IPS DF 6.9 (cell line): ENCODE measurements at regions not wholly inside any gene's neighbourhood (a gene's known extent, or its start where the extent isn't known, plus 50 kb on each side); places are given as distances from the start of the nearest gene placed in this dataset.

Experiments
- DNase-seq: peaks from one replicate; pipeline ENCODE4 v3.0.0-alpha.2; 2013; ENCODE audit warnings: low read depth, low spot score
- H3K27ac ChIP-seq: one replicate; pipeline ENCODE4 v1.5.1; 2013; ENCODE audit warnings: low read length, control low read depth
- H3K27me3 ChIP-seq: 2 replicates; pipeline ENCODE4 v1.6.1; 2013; ENCODE audit warnings: mild to moderate bottlenecking, low read length; ENCODE audit not compliant: control insufficient read depth, insufficient read depth
- H3K36me3 ChIP-seq: 2 replicates; pipeline ENCODE4 v1.6.1; 2013; ENCODE audit warnings: low read length; ENCODE audit not compliant: control insufficient read depth, insufficient read depth
- H3K4me1 ChIP-seq: 2 replicates; pipeline ENCODE4 v1.6.1; 2013; ENCODE audit warnings: low read length; ENCODE audit not compliant: control insufficient read depth, insufficient read depth
- H3K4me3 ChIP-seq: 2 replicates; pipeline ENCODE4 v1.5.1; 2013; ENCODE audit warnings: mild to moderate bottlenecking, low read length
- H3K9me3 ChIP-seq: 2 replicates; pipeline ENCODE4 v1.6.1; 2013; ENCODE audit warnings: low read length, inconsistent platforms; ENCODE audit not compliant: control insufficient read depth, insufficient read depth
- WGBS: extraction: QIAGEN DNeasy Blood & Tissue Kit; methylation state at CpG from one replicate; pipeline ENCODE4 v1.1.7; 2013; ENCODE audit warnings: mixed read lengths, missing lambda C conversion rate; ENCODE audit not compliant: insufficient read length, insufficient coverage; 5-methylcytosine and 5-hydroxymethylcytosine counted together

- H3K4me1 ChIP-seq: no peaks in the 10 kb centered on the region
- no peak overlapping the region for H3K27ac ChIP-seq
- no peaks in the 10 kb centered on the region for H3K27me3 ChIP-seq
- no peak for DNase-seq
- WGBS: no CpG with 5 or more reads among the region's 6 CpGs
- no peaks in the 10 kb centered on the region for H3K36me3 ChIP-seq
- H3K9me3 ChIP-seq: no peaks in the 10 kb centered on the region
- H3K4me3 ChIP-seq: no peak overlapping the region
These were observed 140.0 kb downstream of the ZNF365 start for GRCh38 chr10:62514079-62514693.

- no CpG with 5 or more reads among the region's 2 CpGs for WGBS
- Histone ChIP-seq H3K4me1 (no peaks in the 10 kb centered on the region), H3K27ac (no peak overlapping the region), H3K4me3 (no peak overlapping the region), H3K36me3 (no peaks in the 10 kb centered on the region), H3K9me3 (no peaks in the 10 kb centered on the region), H3K27me3 (no peaks in the 10 kb centered on the region)
- DNase-seq: no peak
These were observed 143.1 kb downstream of the ZNF365 start for GRCh38 chr10:62517252-62517651.

GRCh38 chr10:62527019-62527827, 153.1 kb downstream of the ZNF365 start:
- Histone ChIP-seq H3K9me3 (no peaks in the 10 kb centered on the region), H3K27ac (no peak overlapping the region), H3K4me3 (no peak overlapping the region), H3K27me3 (no peaks in the 10 kb centered on the region), H3K36me3 (no peaks in the 10 kb centered on the region), H3K4me1 (no peaks in the 10 kb centered on the region; the same call in 1 of the 2 replicates)
- no CpG with 5 or more reads among the region's 6 CpGs for WGBS
- no peak for DNase-seq

GRCh38 chr10:62528441-62528840, 154.3 kb downstream of the ZNF365 start:
- WGBS: no CpG with 5 or more reads among the region's 1 CpG
- H3K9me3 ChIP-seq: no peaks in the 10 kb centered on the region
- H3K4me3 ChIP-seq: no peak overlapping the region
- DNase-seq: no peak
- no peaks in the 10 kb centered on the region; the same call in 1 of the 2 replicates for H3K4me1 ChIP-seq
- no peaks in the 10 kb centered on the region for H3K27me3 ChIP-seq
- H3K27ac ChIP-seq: no peak overlapping the region
- no peaks in the 10 kb centered on the region for H3K36me3 ChIP-seq

DNA sequence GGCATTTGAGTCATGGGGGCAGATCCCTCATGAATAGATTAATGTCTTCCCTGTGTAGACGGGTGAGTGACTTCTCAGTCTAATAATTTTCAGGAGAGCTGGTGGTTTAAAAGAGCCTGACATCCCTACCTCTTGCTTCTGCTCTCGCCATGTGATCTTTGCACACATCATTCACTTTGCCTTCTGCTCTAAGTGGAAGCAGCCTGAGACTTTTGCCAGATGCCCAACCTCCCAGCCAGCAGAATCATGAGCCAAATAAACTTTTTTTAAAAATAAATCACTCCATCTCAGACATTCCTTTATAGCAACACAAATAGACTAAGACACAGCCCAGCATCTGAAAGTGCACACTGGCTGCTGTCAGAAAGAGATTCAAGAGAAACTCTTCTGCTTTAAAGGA, 155.2 kb downstream of the ZNF365 start:
- Histone ChIP-seq H3K4me3 (no peak overlapping the region), H3K9me3 (no peaks in the 10 kb centered on the region), H3K4me1 (no peaks in the 10 kb centered on the region; the same call in 1 of the 2 replicates), H3K36me3 (no peaks in the 10 kb centered on the region), H3K27me3 (no peaks in the 10 kb centered on the region), H3K27ac (no peak overlapping the region)
- no CpG with 5 or more reads among the region's 2 CpGs for WGBS
- no peak for DNase-seq

GRCh38 chr10:62534031-62534430, 159.9 kb downstream of the ZNF365 start:
- H3K36me3 ChIP-seq: no peaks in the 10 kb centered on the region
- no peak overlapping the region for H3K4me3 ChIP-seq
- no peaks in the 10 kb centered on the region for H3K9me3 ChIP-seq
- DNase-seq: no peak
- 0 out of 2 replicates have a peak, but pooled peaks cover 1% of the 10 kb centered on the region for H3K4me1 ChIP-seq
- no peak overlapping the region for H3K27ac ChIP-seq
- H3K27me3 ChIP-seq: no peaks in the 10 kb centered on the region
- 100% methylated on average over 1 of the region's 2 CpGs for WGBS

DNA sequence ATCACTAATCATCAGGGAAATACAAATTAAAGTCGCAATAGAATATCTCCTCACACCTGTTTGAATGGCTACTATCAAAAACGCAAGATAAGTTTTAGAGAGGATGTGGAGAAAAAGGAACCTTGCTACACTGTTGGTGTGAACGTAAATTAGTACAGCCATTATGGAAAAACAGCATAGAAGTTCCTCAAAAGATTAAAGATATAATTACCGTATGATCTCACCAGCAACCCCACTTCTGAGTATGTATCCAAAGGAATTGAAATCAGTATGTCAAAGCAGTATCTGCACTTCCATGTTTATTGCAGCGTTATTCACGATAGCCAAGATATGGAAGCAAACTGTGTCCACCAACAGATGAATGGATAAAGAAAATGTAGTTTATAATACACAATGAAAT, 164.4 kb downstream of the ZNF365 start:
- no peak overlapping the region for H3K4me3 ChIP-seq
- no peak overlapping the region for H3K27ac ChIP-seq
- no peaks in the 10 kb centered on the region for H3K27me3 ChIP-seq
- no CpG with 5 or more reads among the region's 6 CpGs for WGBS
- H3K36me3 ChIP-seq: no peaks in the 10 kb centered on the region
- no peak for DNase-seq
- H3K9me3 ChIP-seq: no peaks in the 10 kb centered on the region
- H3K4me1 ChIP-seq: 0 out of 2 replicates have a peak, but pooled peaks cover 1% of the 10 kb centered on the region

- no peak for DNase-seq
- H3K9me3 ChIP-seq: no peaks in the 10 kb centered on the region
- H3K27me3 ChIP-seq: no peaks in the 10 kb centered on the region
- no peak overlapping the region for H3K27ac ChIP-seq
- H3K4me3 ChIP-seq: no peak overlapping the region
- WGBS: no CpG with 5 or more reads among the region's 3 CpGs
- H3K36me3 ChIP-seq: no peaks in the 10 kb centered on the region
- H3K4me1 ChIP-seq: 0 out of 2 replicates have a peak, but pooled peaks cover 1% of the 10 kb centered on the region
These were observed 166.2 kb downstream of the ZNF365 start for GRCh38 chr10:62540389-62540788.

GRCh38 chr10:62541811-62542210, 167.6 kb downstream of the ZNF365 start:
- Histone ChIP-seq H3K27ac (no peak overlapping the region), H3K4me3 (no peak overlapping the region), H3K9me3 (no peaks in the 10 kb centered on the region), H3K4me1 (no peaks in the 10 kb centered on the region), H3K27me3 (no peaks in the 10 kb centered on the region), H3K36me3 (no peaks in the 10 kb centered on the region)
- WGBS: no CpG with 5 or more reads among the region's 7 CpGs
- no peak for DNase-seq

DNA sequence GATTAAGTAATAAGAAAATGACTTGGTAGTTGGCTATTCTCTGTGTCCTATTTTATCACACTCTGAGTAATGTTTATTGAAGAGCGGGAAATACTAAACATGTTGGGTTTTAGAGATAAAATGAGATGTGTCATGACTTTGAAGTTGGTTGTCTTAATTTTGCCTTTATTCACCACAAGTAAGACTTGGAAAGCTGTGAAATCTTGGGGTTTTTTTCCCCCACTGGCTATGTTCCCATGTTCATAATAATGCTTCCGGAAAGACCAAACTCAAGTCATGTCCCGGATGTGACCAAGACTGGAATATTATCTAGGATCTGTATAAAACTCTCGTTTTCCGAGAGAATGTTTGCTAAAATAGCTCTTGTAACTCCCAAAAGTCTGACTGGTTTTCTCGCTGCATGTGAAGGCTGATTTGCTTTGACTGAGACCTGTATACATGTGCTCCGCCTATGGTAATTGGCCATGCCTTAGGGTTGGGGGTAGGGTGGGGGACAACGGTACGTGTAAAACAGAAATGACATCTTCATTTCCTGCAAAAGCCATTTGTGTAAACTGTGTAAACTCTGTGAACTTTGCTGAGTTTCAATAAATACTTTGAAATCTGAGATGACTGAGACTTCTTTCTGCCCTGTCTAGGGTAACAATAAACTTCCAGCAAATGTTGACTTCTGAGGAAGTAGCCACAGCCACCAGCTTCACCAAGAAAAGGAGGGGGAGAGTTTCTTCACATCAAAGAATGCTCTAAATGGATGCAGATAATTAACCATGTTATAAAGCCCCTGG, 169.6 kb downstream of the ZNF365 start:
- no peak for DNase-seq
- 100% methylated on average over 1 of the region's 9 CpGs for WGBS
- H3K4me1 ChIP-seq: no peaks in the 10 kb centered on the region
- no peak overlapping the region for H3K4me3 ChIP-seq
- no peaks in the 10 kb centered on the region for H3K27me3 ChIP-seq
- H3K36me3 ChIP-seq: no peaks in the 10 kb centered on the region
- H3K9me3 ChIP-seq: no peaks in the 10 kb centered on the region
- no peak overlapping the region for H3K27ac ChIP-seq
